Right lobe of liver (tissue), 6 donors: ENCODE measurements at regions not wholly inside any gene's neighbourhood (a gene's known extent, or its start where the extent isn't known, plus 50 kb on each side); places are given as distances from the start of the nearest gene placed in this dataset.

Experiments used
- ATAC-seq, 4 donors: fragments of 200-7000 bp; cut with Tn5 transposase; one replicate each; pipeline ENCODE4 v1.9.1; 2020; ENCODE audit warnings: mild to moderate bottlenecking in 4 of 4, moderate library complexity in 4 of 4
- DNase-seq, 3 donors: peaks; one replicate each; pipeline ENCODE4 v3.0.0-alpha.2; 2020
- H3K27ac ChIP-seq, 3 donors: fragments of 200-600 bp; one replicate each; pipeline ENCODE4 v1.8.0; 2022
- H3K27me3 ChIP-seq, 2 donors: fragments of 200-600 bp; one replicate each; pipeline ENCODE4 v1.8.0; 2022
- H3K36me3 ChIP-seq, 4 donors: fragments of 200-600 bp; sonication (generic) in 1 of 4; one replicate each; pipeline versions ENCODE4 v1.5.1 to v1.8.0; 2017 to 2022; ENCODE audit warnings: control low read depth in 1 of 4
- H3K4me1 ChIP-seq, 4 donors: fragments of 200-600 bp; sonication (generic) in 1 of 4; one replicate each; pipeline versions ENCODE4 v1.5.1 to v1.8.0; 2017 to 2022; ENCODE audit warnings: control low read depth in 1 of 4
- H3K4me3 ChIP-seq, 3 donors: fragments of 200-600 bp; one replicate each; pipeline ENCODE4 v1.8.0; 2022
- H3K9me3 ChIP-seq, 4 donors: fragments of 200-600 bp; sonication (generic) in 1 of 4; one replicate each; pipeline versions ENCODE4 v1.5.1 to v1.8.0; 2017 to 2022; ENCODE audit warnings: control low read depth in 1 of 4
- POLR2A ChIP-seq: fragments of 450-650 bp; IDR thresholded peaks from one replicate; pipeline ENCODE4 v1.6.1; 2017; ENCODE audit warnings: antibody characterized with exemption, mild to moderate bottlenecking
- WGBS: methylation state at CpG from one replicate; pipeline ENCODE4 v1.1.6; 2018; ENCODE audit warnings: low coverage, low lambda C conversion rate; ENCODE audit not compliant: insufficient coverage; ENCODE audit errors: missing lambda C conversion rate; 5-methylcytosine and 5-hydroxymethylcytosine counted together
- intact Hi-C, 2 donors: fragments of 100-400 bp; cut with DNase I; formaldehyde crosslinking; loops; one replicate each; pipeline versions ENCODE4 v1.11.2 to v1.14.1; 2022
- TF ChIP-seq, protein P1 (sequence below), 4 donors: fragments of 200-600 bp in 3 of 4; fragments of 450-650 bp in 1 of 4; IDR thresholded peaks; one replicate each; pipeline versions ENCODE4 v1.5.1 to v1.8.0; 2016 to 2022; ENCODE audit warnings: antibody characterized with exemption in 4 of 4, mild to moderate bottlenecking in 2 of 4
- donor health status: DM: no; HTN: yes; CAD: no.
- donor health status: DM: no; HTN: no; CAD: no.
- donor health status: DM: no; HTN: no; CAD: no.
- donor health status: DM: no; HTN: yes; CAD: no.
- donor health status: DM: no; HTN: yes; CAD: no.

DNA sequence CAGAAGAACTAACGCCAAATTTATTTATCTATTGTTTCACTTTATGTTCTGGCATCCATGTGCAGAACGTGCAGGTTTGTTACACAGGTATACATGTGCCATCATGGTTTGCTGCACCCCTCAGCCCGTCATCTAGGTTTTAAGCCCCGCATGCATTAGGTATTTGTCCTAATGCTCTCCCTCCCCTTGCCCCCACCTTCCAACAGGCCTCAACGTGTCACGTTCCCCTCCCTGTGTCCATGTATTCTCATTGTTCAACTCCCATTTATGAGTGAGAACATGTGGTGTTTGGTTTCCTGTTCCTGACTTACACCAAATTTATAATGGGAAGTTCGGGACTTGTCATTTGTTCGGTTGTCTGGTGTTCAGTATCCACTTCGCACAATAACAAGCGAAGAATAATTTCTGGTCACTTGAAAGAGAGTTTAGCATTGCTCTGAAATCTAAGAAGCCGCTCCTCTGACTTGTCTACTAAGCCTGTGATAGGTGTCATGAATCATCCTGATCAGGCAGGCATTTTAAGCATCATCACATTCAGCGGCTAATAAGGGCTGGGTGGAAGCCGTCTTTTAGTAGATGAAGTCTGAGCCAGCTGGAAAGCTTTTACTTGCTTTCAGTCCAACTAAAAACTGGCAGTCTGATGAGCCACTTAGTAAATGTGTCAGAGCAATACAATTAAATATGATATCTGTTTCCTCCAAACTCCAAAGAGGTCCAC is 1065.7 kb upstream of the PABPC4L start:
- H3K27ac ChIP-seq: no peak overlapping the region
- 45% methylated on average over 13 of the region's 13 CpGs for WGBS
- ATAC-seq (no peak), DNase-seq (no peak)
- no peaks in the 10 kb centered on the region for H3K4me1 ChIP-seq
- no peaks in the 10 kb centered on the region for H3K27me3 ChIP-seq
- H3K9me3 ChIP-seq: no peaks in the 10 kb centered on the region
- intact Hi-C loops: no loop called here
- no peak overlapping the region for H3K4me3 ChIP-seq
- no peaks in the 10 kb centered on the region for H3K36me3 ChIP-seq
- TF ChIP-seq POLR2A: no peak
- TF ChIP-seq, protein P1, sequence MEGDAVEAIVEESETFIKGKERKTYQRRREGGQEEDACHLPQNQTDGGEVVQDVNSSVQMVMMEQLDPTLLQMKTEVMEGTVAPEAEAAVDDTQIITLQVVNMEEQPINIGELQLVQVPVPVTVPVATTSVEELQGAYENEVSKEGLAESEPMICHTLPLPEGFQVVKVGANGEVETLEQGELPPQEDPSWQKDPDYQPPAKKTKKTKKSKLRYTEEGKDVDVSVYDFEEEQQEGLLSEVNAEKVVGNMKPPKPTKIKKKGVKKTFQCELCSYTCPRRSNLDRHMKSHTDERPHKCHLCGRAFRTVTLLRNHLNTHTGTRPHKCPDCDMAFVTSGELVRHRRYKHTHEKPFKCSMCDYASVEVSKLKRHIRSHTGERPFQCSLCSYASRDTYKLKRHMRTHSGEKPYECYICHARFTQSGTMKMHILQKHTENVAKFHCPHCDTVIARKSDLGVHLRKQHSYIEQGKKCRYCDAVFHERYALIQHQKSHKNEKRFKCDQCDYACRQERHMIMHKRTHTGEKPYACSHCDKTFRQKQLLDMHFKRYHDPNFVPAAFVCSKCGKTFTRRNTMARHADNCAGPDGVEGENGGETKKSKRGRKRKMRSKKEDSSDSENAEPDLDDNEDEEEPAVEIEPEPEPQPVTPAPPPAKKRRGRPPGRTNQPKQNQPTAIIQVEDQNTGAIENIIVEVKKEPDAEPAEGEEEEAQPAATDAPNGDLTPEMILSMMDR (IDR thresholded peaks at IDR 0.05): no peak

DNA sequence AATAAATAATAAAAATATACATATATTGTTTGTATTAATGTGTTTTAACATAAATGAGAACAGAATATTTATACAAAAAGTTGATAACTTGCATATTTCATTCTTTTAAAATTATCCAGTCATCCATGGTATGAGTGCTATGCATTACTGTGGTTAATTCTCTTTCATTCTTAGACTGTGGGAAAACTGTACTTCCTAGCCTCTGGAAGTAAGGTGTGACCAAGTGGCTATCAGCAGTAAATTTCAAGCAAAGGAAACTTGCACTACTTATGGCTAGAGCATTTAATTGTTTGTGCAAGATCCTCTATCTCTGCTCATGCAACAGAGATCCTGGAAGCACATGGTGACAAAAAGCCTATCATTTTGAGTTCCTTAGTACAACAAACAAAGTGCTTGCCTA is 1054.5 kb upstream of the PABPC4L start:
- TF ChIP-seq, protein P1 (IDR thresholded peaks at IDR 0.05): no peak
- no peak for TF ChIP-seq POLR2A
- H3K9me3 ChIP-seq: no peaks in the 10 kb centered on the region
- no peak for ATAC-seq

DNA sequence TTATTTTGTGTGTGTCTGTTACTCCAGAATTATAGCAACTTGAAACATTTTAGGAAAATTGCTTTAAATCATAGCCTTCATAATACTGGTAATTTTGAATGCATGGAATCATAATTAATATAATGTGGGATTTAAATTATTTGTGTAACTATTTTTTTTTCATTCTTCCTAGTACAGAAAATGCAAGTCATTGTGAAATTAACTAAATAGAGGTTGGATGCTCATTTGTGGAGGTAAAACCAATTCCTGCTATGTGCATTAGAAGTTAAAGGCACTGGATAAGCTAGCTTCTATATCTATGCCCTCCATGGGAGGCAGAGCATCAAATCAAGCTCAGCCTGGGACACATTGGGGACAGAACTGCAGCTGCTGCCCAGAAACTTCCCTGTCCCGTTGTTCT is 1048.5 kb upstream of the PABPC4L start:
- no peaks in the 10 kb centered on the region for H3K9me3 ChIP-seq
- H3K36me3 ChIP-seq: no peaks in the 10 kb centered on the region
- intact Hi-C loops: no loop called here
- no peak for TF ChIP-seq POLR2A
- TF ChIP-seq, protein P1 (IDR thresholded peaks at IDR 0.05): no peak
- no peak overlapping the region for H3K27ac ChIP-seq
- H3K4me3 ChIP-seq: no peak overlapping the region
- ATAC-seq (no peak), DNase-seq (no peak)
- 25% methylated on average over 1 of the region's 1 CpG for WGBS
- no peaks in the 10 kb centered on the region for H3K4me1 ChIP-seq
- no peaks in the 10 kb centered on the region for H3K27me3 ChIP-seq

More for the DNA sequence above, 1054.5 kb upstream of the PABPC4L start:
- Histone ChIP-seq H3K36me3 (no peaks in the 10 kb centered on the region), H3K4me1 (no peaks in the 10 kb centered on the region), H3K4me3 (no peak overlapping the region), H3K27ac (no peak overlapping the region), H3K27me3 (no peaks in the 10 kb centered on the region)
- intact Hi-C loops: no loop called here
- no peak for DNase-seq

DNA sequence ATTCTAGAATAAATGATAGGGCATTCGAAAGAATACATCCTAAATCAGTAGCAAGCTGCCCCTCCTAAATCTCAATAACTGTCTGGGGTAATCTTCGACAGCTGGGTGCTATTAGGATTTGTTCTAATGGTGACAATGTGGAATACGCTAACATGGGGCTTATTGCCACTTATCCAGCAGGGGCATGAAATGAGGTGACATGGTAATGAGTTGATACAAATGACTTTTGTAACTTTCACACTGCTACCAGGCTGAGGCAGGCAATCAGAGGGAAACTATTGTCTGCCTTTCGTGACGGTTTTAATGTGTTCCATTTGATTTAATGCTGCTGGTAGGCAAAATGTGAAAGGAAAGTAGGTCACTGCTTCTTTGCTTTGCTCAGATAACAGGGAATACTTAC is 1047.4 kb upstream of the PABPC4L start:
- no peaks in the 10 kb centered on the region for H3K4me1 ChIP-seq
- H3K4me3 ChIP-seq: no peak overlapping the region
- H3K36me3 ChIP-seq: no peaks in the 10 kb centered on the region
- DNase-seq: no peak
- H3K9me3 ChIP-seq: no peaks in the 10 kb centered on the region
- no peak overlapping the region for H3K27ac ChIP-seq
- no peak for ATAC-seq
- 28% methylated on average over 4 of the region's 5 CpGs for whole genome bisulfite sequencing
- intact Hi-C loops: no loop called here
- no peak for TF ChIP-seq POLR2A
- TF ChIP-seq, protein P1 (IDR thresholded peaks at IDR 0.05): no peak
- H3K27me3 ChIP-seq: no peaks in the 10 kb centered on the region

DNA sequence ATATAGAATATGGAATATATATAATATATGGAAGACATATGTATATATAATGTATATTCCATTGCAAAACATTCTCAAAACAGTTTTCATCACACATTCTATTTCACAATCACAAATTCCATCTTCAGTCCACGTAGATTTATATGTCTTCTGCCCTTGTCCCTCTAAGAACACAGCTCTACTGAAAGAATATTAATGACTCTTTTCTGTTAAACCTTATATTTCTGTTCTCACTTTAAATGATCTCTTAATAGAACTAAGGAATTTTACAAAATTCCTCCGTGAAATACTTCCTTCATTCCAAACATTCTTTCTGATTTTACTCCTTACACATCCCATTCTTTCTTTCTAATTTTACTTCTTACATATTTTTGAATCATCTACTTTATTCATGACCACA is 1043.1 kb upstream of the PABPC4L start:
- ATAC-seq: no peak
- DNase-seq: no peak

More for the DNA sequence above, 1043.1 kb upstream of the PABPC4L start:
- no peaks in the 10 kb centered on the region for H3K36me3 ChIP-seq
- no peaks in the 10 kb centered on the region for H3K9me3 ChIP-seq
- no peak overlapping the region for H3K27ac ChIP-seq
- TF ChIP-seq, protein P1 (IDR thresholded peaks at IDR 0.05): no peak
- no peak for TF ChIP-seq POLR2A
- WGBS: 39% methylated on average over 2 of the region's 2 CpGs
- intact Hi-C loops: no loop called here
- no peaks in the 10 kb centered on the region for H3K4me1 ChIP-seq
- H3K27me3 ChIP-seq: no peaks in the 10 kb centered on the region
- no peak overlapping the region for H3K4me3 ChIP-seq
